MM.1S (cell line): ENCODE measurements at regions not wholly inside any gene's neighbourhood (a gene's known extent, or its start where the extent isn't known, plus 50 kb on each side); places are given as distances from the start of the nearest gene placed in this dataset.

Source experiments
- CTCF ChIP-seq: fragments of 300-600 bp; sonication (generic); IDR thresholded peaks from 2 replicates; pipeline ENCODE4 v1.5.1; 2016; ENCODE audit warnings: antibody characterized with exemption, low read length, mixed read lengths
- EZH2 ChIP-seq: fragments of 300-600 bp; sonication (generic); optimal IDR thresholded peaks from 2 replicates; pipeline ENCODE3; 2017; ENCODE audit warnings: low read depth, mild to moderate bottlenecking, antibody characterized with exemption, low read length, mixed read lengths

DNA sequence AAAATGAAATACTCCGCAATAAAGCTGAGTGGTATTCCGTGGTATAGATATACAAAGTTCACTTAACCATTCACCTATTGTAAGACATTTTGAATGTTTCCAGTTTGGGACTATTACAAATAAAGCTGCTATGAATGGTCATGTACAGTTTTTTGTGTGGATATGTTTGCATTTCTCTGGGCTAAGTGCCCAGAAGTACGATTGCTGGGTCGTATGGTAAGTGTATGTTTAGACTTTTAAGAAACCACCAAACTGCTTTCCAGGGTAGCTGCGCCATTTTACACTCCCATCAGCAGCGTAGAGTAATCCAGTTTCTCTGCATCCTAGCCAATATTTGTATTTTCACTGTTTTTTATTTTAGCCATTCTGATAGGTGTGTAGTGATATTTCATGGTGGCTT lies 208.4 kb upstream of the TLE3 start:
- TF ChIP-seq EZH2 (no peak), CTCF (no peak)
